GM21717 (cell line): ENCODE measurements at regions not wholly inside any gene's neighbourhood (a gene's known extent, or its start where the extent isn't known, plus 50 kb on each side); places are given as distances from the start of the nearest gene placed in this dataset.

ENCODE experiments used
- ATAC-seq: cut with Tn5 transposase; IDR thresholded peaks from one replicate; pipeline ENCODE4 v1.9.1; 2021; ENCODE audit warnings: mild to moderate bottlenecking, moderate library complexity; ENCODE audit not compliant: unreplicated experiment

- no peak for ATAC-seq
These were observed 148.0 kb upstream of the SLC14A2 start for GRCh38 chr18:45467293-45467692.

- ATAC-seq = no peak
These were observed 147.3 kb upstream of the SLC14A2 start for GRCh38 chr18:45467945-45468344.

- ATAC-seq = no peak
These were observed 136.4 kb upstream of the SLC14A2 start for GRCh38 chr18:45478889-45479288.

- no peak for ATAC-seq
These were observed 134.9 kb upstream of the SLC14A2 start for GRCh38 chr18:45480219-45481015.

DNA sequence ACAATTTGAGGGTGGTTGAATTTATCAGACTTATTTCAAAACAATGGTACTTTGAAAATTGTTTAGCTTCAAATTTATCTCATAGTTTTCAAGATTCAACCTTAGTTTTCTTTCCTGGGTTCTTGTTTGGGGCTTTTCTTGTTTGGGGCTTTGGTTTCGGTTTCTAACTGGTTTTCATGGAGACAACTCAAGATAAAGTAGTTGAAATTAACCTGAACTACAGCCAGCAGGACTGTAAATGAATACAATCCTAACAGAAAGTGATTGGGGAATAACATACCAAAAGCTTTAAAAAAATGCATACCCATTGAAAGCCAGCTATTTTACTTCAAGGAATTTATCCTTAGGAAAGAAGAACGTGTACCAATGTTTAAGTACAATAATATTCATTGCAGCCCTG is 133.5 kb upstream of the SLC14A2 start:
- no peak for ATAC-seq

- no peak for ATAC-seq
These were observed 133.0 kb upstream of the SLC14A2 start for GRCh38 chr18:45482286-45482685.

- ATAC-seq = no peak
These were observed 127.7 kb upstream of the SLC14A2 start for GRCh38 chr18:45487581-45487980.

GRCh38 chr18:45488645-45489044 is 126.6 kb upstream of the SLC14A2 start:
- no peak for ATAC-seq

- no peak for ATAC-seq
These were observed 121.4 kb upstream of the SLC14A2 start for GRCh38 chr18:45493830-45494229.

- ATAC-seq = no peak
These were observed 120.5 kb upstream of the SLC14A2 start for GRCh38 chr18:45494811-45495210.

GRCh38 chr18:45496741-45497140 is 118.5 kb upstream of the SLC14A2 start:
- ATAC-seq = no peak

DNA sequence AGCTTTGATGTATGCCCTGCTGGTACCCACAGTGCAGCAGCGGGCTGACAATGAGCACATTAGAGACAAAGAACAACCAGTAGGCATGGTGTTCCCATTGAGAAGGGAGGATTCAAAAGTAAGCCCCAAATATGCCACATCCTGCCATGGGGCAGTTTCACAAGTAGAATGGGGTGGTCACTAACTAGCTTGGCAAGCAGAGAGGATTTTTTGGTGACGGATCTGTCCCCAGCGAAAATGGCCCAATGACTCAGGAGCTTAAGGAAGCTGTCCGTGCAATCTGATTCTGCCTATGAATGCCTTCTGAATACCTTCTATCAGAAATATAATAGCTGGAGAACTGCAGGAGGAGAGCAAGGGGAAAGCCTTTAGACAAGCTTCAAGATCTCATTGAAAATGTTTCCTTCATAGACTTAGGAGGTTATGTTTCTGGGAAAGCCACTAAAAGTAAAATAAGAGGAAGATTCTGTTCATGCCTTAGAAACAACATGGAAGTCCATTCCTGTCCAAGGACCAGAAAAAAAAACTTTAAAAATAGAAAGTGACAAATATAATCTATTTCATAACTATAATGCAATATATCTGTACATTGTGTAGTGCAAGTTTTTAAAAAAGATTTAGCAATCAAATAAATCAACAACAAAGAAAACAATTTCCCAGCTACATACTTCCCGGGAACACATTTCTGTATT is 117.5 kb upstream of the SLC14A2 start:
- no peak for ATAC-seq

DNA sequence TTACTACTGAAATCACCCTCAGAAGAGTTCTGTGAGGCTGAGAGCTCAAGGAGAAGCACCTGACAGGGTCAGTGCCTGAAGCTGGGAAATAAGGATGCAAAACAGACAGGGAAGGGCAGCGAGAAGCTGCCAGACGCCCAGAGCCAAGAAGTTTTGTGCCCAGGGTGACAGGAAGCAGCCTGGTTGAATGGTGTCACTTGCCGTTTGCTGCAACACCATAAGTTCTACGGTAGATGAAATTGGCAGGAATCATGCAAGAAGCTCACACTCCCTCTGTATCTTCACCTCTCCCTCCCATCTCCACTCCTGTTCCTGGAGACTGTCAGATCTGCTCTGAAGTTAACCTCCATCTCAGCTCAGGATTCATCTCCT is 117.0 kb upstream of the SLC14A2 start:
- no peak for ATAC-seq

GRCh38 chr18:45503990-45504389 is 111.3 kb upstream of the SLC14A2 start:
- ATAC-seq = no peak

DNA sequence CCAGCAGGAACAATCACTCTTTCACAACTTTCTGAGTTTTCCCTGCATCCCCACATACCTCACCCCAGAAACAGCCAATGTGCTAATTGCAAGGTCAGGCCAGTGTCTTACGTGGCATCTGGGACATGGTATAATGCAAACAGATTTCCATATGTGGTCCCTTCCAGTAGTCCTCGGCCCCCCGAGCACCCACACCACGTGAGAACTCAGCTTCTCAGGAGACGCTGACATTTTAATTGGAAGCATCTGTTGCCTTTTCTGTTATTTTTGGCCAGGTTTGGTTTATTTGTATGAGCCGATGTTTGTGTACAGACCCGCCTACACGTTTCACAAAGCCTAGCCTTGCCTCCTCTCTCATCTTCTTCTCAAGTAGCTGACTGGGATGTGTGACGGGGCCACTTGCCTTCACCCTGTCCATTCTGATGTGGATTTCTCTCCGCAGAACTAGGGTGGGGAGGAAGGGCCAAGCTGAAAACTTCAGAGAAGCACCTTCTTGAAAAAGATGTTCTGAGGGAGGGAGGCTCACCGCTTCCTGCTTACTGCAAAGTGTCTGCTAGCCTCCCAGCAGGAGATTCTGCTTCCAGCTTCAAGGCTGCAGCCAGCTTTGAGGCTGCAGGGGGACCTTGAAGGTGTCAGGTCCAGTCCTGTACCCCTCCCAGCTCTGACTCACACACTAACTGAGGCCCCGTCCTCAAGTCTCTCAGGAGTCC is 109.6 kb upstream of the SLC14A2 start:
- ATAC-seq = no peak

DNA sequence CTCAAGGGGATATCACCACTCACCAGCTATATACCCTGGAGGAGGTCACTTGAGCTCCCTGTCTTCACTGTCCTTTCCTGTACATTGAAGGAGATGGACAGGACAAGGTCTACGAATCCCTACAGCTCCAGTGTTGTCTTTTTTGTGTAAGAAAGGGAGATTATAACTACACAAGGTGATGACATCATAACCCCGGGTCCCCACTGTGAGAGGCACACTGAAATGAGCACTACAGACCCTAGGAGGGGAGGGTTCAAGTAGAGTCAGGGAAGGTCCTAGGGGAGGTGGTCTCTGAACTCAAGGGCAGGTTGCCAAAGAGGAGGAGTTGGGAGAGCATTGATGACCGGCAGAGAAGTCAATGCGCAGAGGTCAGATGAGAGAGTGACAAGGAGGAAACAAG is 108.3 kb upstream of the SLC14A2 start:
- ATAC-seq = no peak

- no peak for ATAC-seq
These were observed 105.7 kb upstream of the SLC14A2 start for GRCh38 chr18:45509535-45509934.

- no peak for ATAC-seq
These were observed 104.6 kb upstream of the SLC14A2 start for GRCh38 chr18:45510656-45511055.

DNA sequence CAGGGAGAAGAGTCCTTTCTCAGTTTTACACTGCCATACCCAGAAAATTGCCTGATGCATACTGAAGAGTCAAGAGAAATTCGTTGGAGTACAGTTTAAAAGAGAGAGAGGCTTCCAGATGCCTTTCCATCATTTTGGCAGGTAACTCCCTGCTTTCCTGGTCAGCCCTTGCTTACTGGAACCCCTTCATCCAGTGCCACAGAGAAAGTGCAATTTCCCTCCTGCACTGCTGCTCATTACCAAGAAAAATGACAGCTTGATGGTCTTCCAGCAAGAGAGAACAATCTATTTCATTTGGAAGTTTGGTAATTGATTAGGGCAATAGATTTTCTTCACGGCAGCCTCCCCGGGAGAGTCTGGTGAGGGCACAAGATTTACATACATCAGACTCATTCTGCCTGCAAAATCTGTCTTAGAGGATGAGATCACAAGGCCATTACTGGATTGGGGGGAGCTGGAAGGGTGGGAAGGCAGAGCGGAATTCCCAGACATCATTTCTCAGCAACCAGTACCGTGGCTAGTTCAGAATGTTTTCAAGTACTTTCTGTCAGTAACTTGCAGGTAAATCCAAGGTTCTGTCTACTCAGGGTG is 102.8 kb upstream of the SLC14A2 start:
- ATAC-seq = no peak

DNA sequence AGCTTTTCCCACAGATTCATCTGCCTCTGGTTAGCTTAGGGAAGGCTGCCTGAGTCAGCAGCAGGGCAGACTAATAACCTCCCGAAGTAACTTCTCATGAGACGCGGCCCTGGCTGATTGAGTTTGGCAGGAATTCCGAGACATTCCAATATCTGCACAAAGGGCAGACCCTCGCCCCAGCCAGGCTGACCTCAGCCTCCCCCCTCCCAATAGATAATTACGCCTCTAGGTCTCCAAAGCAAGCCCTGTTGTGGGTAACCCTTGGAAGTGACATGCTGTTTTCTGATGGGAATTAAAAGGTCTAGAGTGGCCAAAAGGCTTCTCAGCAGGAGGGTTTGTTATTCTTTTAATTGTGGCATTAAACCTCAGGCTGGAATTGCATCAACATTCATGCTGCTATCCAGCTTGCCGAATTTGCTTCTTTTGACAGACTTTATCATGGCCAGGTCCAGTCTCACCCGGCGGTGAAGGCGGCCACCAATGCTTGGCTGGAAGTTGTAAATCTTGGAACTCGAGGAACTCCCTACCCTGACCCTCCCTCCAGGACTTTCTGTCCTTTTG is 98.0 kb upstream of the SLC14A2 start:
- no peak for ATAC-seq
